GM19193 (cell line): ENCODE measurements at regions not wholly inside any gene's neighbourhood (a gene's known extent, or its start where the extent isn't known, plus 50 kb on each side); places are given as distances from the start of the nearest gene placed in this dataset.

Source experiments
- POLR2A ChIP-seq: IDR thresholded peaks from 4 replicates; pipeline ENCODE4 v1.6.1; 2011; ENCODE audit not compliant: insufficient read depth, insufficient read length; ENCODE audit errors: extremely low read depth

GRCh38 chr10:89153971-89154370 is 53.1 kb downstream of the CH25H start:
- no peak for TF ChIP-seq POLR2A

GRCh38 chr10:89153116-89153515 is 54.0 kb downstream of the CH25H start:
- no peak for TF ChIP-seq POLR2A

GRCh38 chr10:89151857-89152256 is 55.3 kb downstream of the CH25H start:
- no peak for TF ChIP-seq POLR2A

GRCh38 chr10:89148061-89148460 is 59.1 kb downstream of the CH25H start:
- no peak for TF ChIP-seq POLR2A

GRCh38 chr10:89147256-89147655 is 59.9 kb downstream of the CH25H start:
- no peak for TF ChIP-seq POLR2A

- TF ChIP-seq POLR2A = no peak
These were observed 62.3 kb downstream of the CH25H start for GRCh38 chr10:89144836-89145235.

- no peak for TF ChIP-seq POLR2A
These were observed 64.5 kb downstream of the CH25H start for GRCh38 chr10:89142590-89142989.

GRCh38 chr10:89138755-89139490 is 68.2 kb downstream of the CH25H start:
- TF ChIP-seq POLR2A = no peak

- no peak for TF ChIP-seq POLR2A
These were observed 72.2 kb downstream of the CH25H start for GRCh38 chr10:89134963-89135362.

- TF ChIP-seq POLR2A = no peak
These were observed 77.2 kb downstream of the CH25H start for GRCh38 chr10:89129911-89130310.

GRCh38 chr10:89122433-89123051 is 84.6 kb downstream of the CH25H start:
- no peak for TF ChIP-seq POLR2A

GRCh38 chr10:89121764-89122020 is 85.4 kb downstream of the CH25H start:
- no peak for TF ChIP-seq POLR2A

- no peak for TF ChIP-seq POLR2A
These were observed 86.0 kb downstream of the CH25H start for GRCh38 chr10:89120931-89121763.

- TF ChIP-seq POLR2A = no peak
These were observed 87.5 kb downstream of the CH25H start for GRCh38 chr10:89119651-89120050.

GRCh38 chr10:89118091-89118490 is 89.0 kb downstream of the CH25H start:
- no peak for TF ChIP-seq POLR2A

GRCh38 chr10:89115876-89116627 is 91.1 kb downstream of the CH25H start:
- TF ChIP-seq POLR2A = no peak
